ENCODE measurements at regions not wholly inside any gene's neighbourhood (a gene's known extent, or its start where the extent isn't known, plus 50 kb on each side); places are given as distances from the start of the nearest gene placed in this dataset.

GRCh38 chr3:27985369-27986035 lies 255.9 kb upstream of the CMC1 start:
- Histone ChIP-seq H3K27me3 (ENCODE audit: control insufficient read depth in 3 of 3, insufficient read depth in 3 of 3, low read length in 3 of 3) (no peaks in the 10 kb centered on the region), H3K9ac (ENCODE audit: low read depth in 1 of 3, low read length in 3 of 3) (no peak overlapping the region), H3K4me3 (ENCODE audit: low read length in 3 of 3) (no peak overlapping the region), H3K9me3 (ENCODE audit: control insufficient read depth in 3 of 3, low read length in 3 of 3) (no peaks in the 10 kb centered on the region), H3K4me1 (ENCODE audit: control insufficient read depth in 3 of 3, insufficient read depth in 3 of 3, low read length in 3 of 3) (no peaks in the 10 kb centered on the region), H3K36me3 (ENCODE audit: control insufficient read depth in 3 of 3, insufficient read depth in 3 of 3, low read length in 3 of 3) (no peaks in the 10 kb centered on the region), H3K27ac (ENCODE audit: low read depth, low read length) (no peak overlapping the region)

GRCh38 chr3:27986234-27986879 lies 255.1 kb upstream of the CMC1 start:
- H3K4me3 ChIP-seq (ENCODE audit: low read length in 3 of 3), result no peak overlapping the region
- no peak overlapping the region for H3K27ac ChIP-seq (ENCODE audit: low read depth, low read length)
- H3K4me1 ChIP-seq (ENCODE audit: control insufficient read depth in 3 of 3, insufficient read depth in 3 of 3, low read length in 3 of 3), result no peaks in the 10 kb centered on the region
- no peak overlapping the region for H3K9ac ChIP-seq (ENCODE audit: low read depth in 1 of 3, low read length in 3 of 3)
- H3K36me3 ChIP-seq (ENCODE audit: control insufficient read depth in 3 of 3, insufficient read depth in 3 of 3, low read length in 3 of 3), result no peaks in the 10 kb centered on the region
- no peaks in the 10 kb centered on the region for H3K27me3 ChIP-seq (ENCODE audit: control insufficient read depth in 3 of 3, insufficient read depth in 3 of 3, low read length in 3 of 3)
- no peaks in the 10 kb centered on the region for H3K9me3 ChIP-seq (ENCODE audit: control insufficient read depth in 3 of 3, low read length in 3 of 3)

GRCh38 chr3:27990324-27990723 lies 251.1 kb upstream of the CMC1 start:
- Histone ChIP-seq H3K4me1 (ENCODE audit: control insufficient read depth in 3 of 3, insufficient read depth in 3 of 3, low read length in 3 of 3) (no peaks in the 10 kb centered on the region), H3K9ac (ENCODE audit: low read depth in 1 of 3, low read length in 3 of 3) (no peak overlapping the region), H3K27ac (ENCODE audit: low read depth, low read length) (no peak overlapping the region), H3K27me3 (ENCODE audit: control insufficient read depth in 3 of 3, insufficient read depth in 3 of 3, low read length in 3 of 3) (no peaks in the 10 kb centered on the region), H3K4me3 (ENCODE audit: low read length in 3 of 3) (no peak overlapping the region), H3K36me3 (ENCODE audit: control insufficient read depth in 3 of 3, insufficient read depth in 3 of 3, low read length in 3 of 3) (no peaks in the 10 kb centered on the region), H3K9me3 (ENCODE audit: control insufficient read depth in 3 of 3, low read length in 3 of 3) (no peaks in the 10 kb centered on the region)

DNA sequence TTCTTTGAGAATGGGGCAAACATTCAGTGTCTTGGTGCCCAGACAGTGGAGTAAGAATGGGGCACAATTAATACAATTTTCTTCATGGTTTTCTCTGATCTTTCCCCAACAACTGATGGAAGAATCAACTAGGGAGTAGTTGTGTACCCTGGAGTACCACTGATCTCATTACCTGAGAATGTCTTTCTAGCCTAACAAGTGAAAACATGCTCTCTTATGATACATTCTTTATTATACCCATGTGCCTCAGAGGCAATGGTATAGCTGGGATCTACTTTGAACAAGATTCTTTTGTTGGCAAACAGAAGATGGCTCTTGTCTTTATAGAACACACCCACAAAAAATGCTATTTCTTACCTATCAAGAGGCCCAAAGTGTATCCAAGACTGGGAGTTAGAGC lies 250.6 kb upstream of the CMC1 start:
- Histone ChIP-seq H3K4me3 (ENCODE audit: low read length in 3 of 3) (no peak overlapping the region), H3K27me3 (ENCODE audit: control insufficient read depth in 3 of 3, insufficient read depth in 3 of 3, low read length in 3 of 3) (no peaks in the 10 kb centered on the region), H3K9me3 (ENCODE audit: control insufficient read depth in 3 of 3, low read length in 3 of 3) (no peaks in the 10 kb centered on the region)

GRCh38 chr3:27993051-27993450 lies 248.4 kb upstream of the CMC1 start:
- no peaks in the 10 kb centered on the region for H3K9me3 ChIP-seq (ENCODE audit: control insufficient read depth in 3 of 3, low read length in 3 of 3)
- no peak overlapping the region for H3K4me3 ChIP-seq (ENCODE audit: low read length in 3 of 3)
- no peak overlapping the region for H3K27ac ChIP-seq (ENCODE audit: low read depth, low read length)
- no peaks in the 10 kb centered on the region for H3K27me3 ChIP-seq (ENCODE audit: control insufficient read depth in 3 of 3, insufficient read depth in 3 of 3, low read length in 3 of 3)
- H3K9ac ChIP-seq (ENCODE audit: low read depth in 1 of 3, low read length in 3 of 3), result no peak overlapping the region
- H3K4me1 ChIP-seq (ENCODE audit: control insufficient read depth in 3 of 3, insufficient read depth in 3 of 3, low read length in 3 of 3), result no peaks in the 10 kb centered on the region
- no peaks in the 10 kb centered on the region for H3K36me3 ChIP-seq (ENCODE audit: control insufficient read depth in 3 of 3, insufficient read depth in 3 of 3, low read length in 3 of 3)

More for the DNA sequence above, 250.6 kb upstream of the CMC1 start:
- no peak overlapping the region for H3K9ac ChIP-seq (ENCODE audit: low read depth in 1 of 3, low read length in 3 of 3)
- no peak overlapping the region for H3K27ac ChIP-seq (ENCODE audit: low read depth, low read length)
- H3K36me3 ChIP-seq (ENCODE audit: control insufficient read depth in 3 of 3, insufficient read depth in 3 of 3, low read length in 3 of 3), result no peaks in the 10 kb centered on the region
- H3K4me1 ChIP-seq (ENCODE audit: control insufficient read depth in 3 of 3, insufficient read depth in 3 of 3, low read length in 3 of 3), result no peaks in the 10 kb centered on the region

DNA sequence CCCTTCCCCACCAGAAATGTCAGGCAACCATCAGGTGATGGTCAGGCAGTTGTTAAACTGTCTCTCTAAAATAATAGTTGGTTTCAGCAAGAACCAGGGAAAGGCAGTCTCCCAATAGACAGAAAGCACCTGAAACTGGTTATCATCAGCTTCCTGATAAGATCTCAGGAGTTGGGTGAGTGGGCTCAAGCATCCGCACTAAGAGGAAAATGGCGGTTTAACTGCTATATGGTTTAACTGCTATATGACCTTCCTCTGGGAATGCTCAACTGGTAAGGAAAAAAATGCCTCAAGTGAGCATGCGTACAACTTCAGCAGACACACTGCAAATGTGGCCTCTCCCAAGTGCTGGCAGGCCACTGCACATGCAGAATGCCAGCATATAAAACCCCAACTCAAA lies 240.8 kb upstream of the CMC1 start:
- Histone ChIP-seq H3K4me3 (ENCODE audit: low read length in 3 of 3) (no peak overlapping the region), H3K4me1 (ENCODE audit: control insufficient read depth in 3 of 3, insufficient read depth in 3 of 3, low read length in 3 of 3) (no peaks in the 10 kb centered on the region), H3K36me3 (ENCODE audit: control insufficient read depth in 3 of 3, insufficient read depth in 3 of 3, low read length in 3 of 3) (no peaks in the 10 kb centered on the region), H3K27me3 (ENCODE audit: control insufficient read depth in 3 of 3, insufficient read depth in 3 of 3, low read length in 3 of 3) (no peaks in the 10 kb centered on the region), H3K27ac (ENCODE audit: low read depth, low read length) (no peak overlapping the region), H3K9ac (ENCODE audit: low read depth in 1 of 3, low read length in 3 of 3) (no peak overlapping the region), H3K9me3 (ENCODE audit: control insufficient read depth in 3 of 3, low read length in 3 of 3) (peaks cover 0 to 3% (median 2%) of the 10 kb centered on the region in 3 donors)

GRCh38 chr3:28008235-28008634 lies 233.2 kb upstream of the CMC1 start:
- Histone ChIP-seq H3K4me3 (ENCODE audit: low read length in 3 of 3) (no peak overlapping the region), H3K9me3 (ENCODE audit: control insufficient read depth in 3 of 3, low read length in 3 of 3) (peaks cover 0 to 3% (median 0%) of the 10 kb centered on the region in 3 donors), H3K27ac (ENCODE audit: low read depth, low read length) (no peak overlapping the region), H3K36me3 (ENCODE audit: control insufficient read depth in 3 of 3, insufficient read depth in 3 of 3, low read length in 3 of 3) (no peaks in the 10 kb centered on the region), H3K9ac (ENCODE audit: low read depth in 1 of 3, low read length in 3 of 3) (no peak overlapping the region), H3K27me3 (ENCODE audit: control insufficient read depth in 3 of 3, insufficient read depth in 3 of 3, low read length in 3 of 3) (no peaks in the 10 kb centered on the region), H3K4me1 (ENCODE audit: control insufficient read depth in 3 of 3, insufficient read depth in 3 of 3, low read length in 3 of 3) (no peaks in the 10 kb centered on the region)

- Histone ChIP-seq H3K4me3 (ENCODE audit: low read length in 3 of 3) (no peak overlapping the region), H3K4me1 (ENCODE audit: control insufficient read depth in 3 of 3, insufficient read depth in 3 of 3, low read length in 3 of 3) (no peaks in the 10 kb centered on the region), H3K36me3 (ENCODE audit: control insufficient read depth in 3 of 3, insufficient read depth in 3 of 3, low read length in 3 of 3) (no peaks in the 10 kb centered on the region)
Observed at GRCh38 chr3:28012830-28013229, 228.6 kb upstream of the CMC1 start.

GRCh38 chr3:28013864-28014473 lies 227.4 kb upstream of the CMC1 start:
- H3K27ac ChIP-seq (ENCODE audit: low read depth, low read length), result no peak overlapping the region
- no peaks in the 10 kb centered on the region for H3K36me3 ChIP-seq (ENCODE audit: control insufficient read depth in 3 of 3, insufficient read depth in 3 of 3, low read length in 3 of 3)
- no peaks in the 10 kb centered on the region for H3K9me3 ChIP-seq (ENCODE audit: control insufficient read depth in 3 of 3, low read length in 3 of 3)
- H3K27me3 ChIP-seq (ENCODE audit: control insufficient read depth in 3 of 3, insufficient read depth in 3 of 3, low read length in 3 of 3), result no peaks in the 10 kb centered on the region
- no peak overlapping the region for H3K4me3 ChIP-seq (ENCODE audit: low read length in 3 of 3)
- H3K4me1 ChIP-seq (ENCODE audit: control insufficient read depth in 3 of 3, insufficient read depth in 3 of 3, low read length in 3 of 3), result no peaks in the 10 kb centered on the region
- H3K9ac ChIP-seq (ENCODE audit: low read depth in 1 of 3, low read length in 3 of 3), result no peak overlapping the region

More at GRCh38 chr3:28012830-28013229, 228.6 kb upstream of the CMC1 start:
- no peak overlapping the region for H3K9ac ChIP-seq (ENCODE audit: low read depth in 1 of 3, low read length in 3 of 3)
- H3K27ac ChIP-seq (ENCODE audit: low read depth, low read length), result no peak overlapping the region
- no peaks in the 10 kb centered on the region for H3K27me3 ChIP-seq (ENCODE audit: control insufficient read depth in 3 of 3, insufficient read depth in 3 of 3, low read length in 3 of 3)
- H3K9me3 ChIP-seq (ENCODE audit: control insufficient read depth in 3 of 3, low read length in 3 of 3), result no peaks in the 10 kb centered on the region

GRCh38 chr3:28018925-28019718 lies 222.3 kb upstream of the CMC1 start:
- Histone ChIP-seq H3K27ac (ENCODE audit: low read depth, low read length) (no peak overlapping the region), H3K4me3 (ENCODE audit: low read length in 3 of 3) (no peak overlapping the region), H3K9ac (ENCODE audit: low read depth in 1 of 3, low read length in 3 of 3) (no peak overlapping the region), H3K9me3 (ENCODE audit: control insufficient read depth in 3 of 3, low read length in 3 of 3) (no peaks in the 10 kb centered on the region), H3K4me1 (ENCODE audit: control insufficient read depth in 3 of 3, insufficient read depth in 3 of 3, low read length in 3 of 3) (no peaks in the 10 kb centered on the region), H3K27me3 (ENCODE audit: control insufficient read depth in 3 of 3, insufficient read depth in 3 of 3, low read length in 3 of 3) (no peaks in the 10 kb centered on the region), H3K36me3 (ENCODE audit: control insufficient read depth in 3 of 3, insufficient read depth in 3 of 3, low read length in 3 of 3) (no peaks in the 10 kb centered on the region)
